Chondrocyte (in vitro differentiated cells): ENCODE measurements at regions not wholly inside any gene's neighbourhood (a gene's known extent, or its start where the extent isn't known, plus 50 kb on each side); places are given as distances from the start of the nearest gene placed in this dataset.

Experiments used
- DNase-seq: peaks from one replicate; pipeline ENCODE4 v3.0.0; 2021; ENCODE audit warnings: mixed read lengths, low spot score
- H3K27ac Mint-ChIP-seq: one replicate; pipeline ENCODE4 v1.8.0; 2021; ENCODE audit warnings: mild to moderate bottlenecking, moderate library complexity, mixed read lengths; ENCODE audit not compliant: unreplicated experiment
- H3K27me3 Mint-ChIP-seq: 2 replicates; pipeline ENCODE4 v1.8.0; 2021; ENCODE audit warnings: low read depth, mixed read lengths
- H3K36me3 Mint-ChIP-seq: 2 replicates; pipeline ENCODE4 v1.8.0; 2021; ENCODE audit warnings: low read depth, mixed read lengths
- H3K4me1 Mint-ChIP-seq: 2 replicates; pipeline ENCODE4 v1.8.0; 2021; ENCODE audit warnings: low read depth, mild to moderate bottlenecking, mixed read lengths
- H3K4me3 Mint-ChIP-seq: one replicate; pipeline ENCODE4 v1.8.0; 2021; ENCODE audit warnings: mild to moderate bottlenecking, moderate library complexity, mixed read lengths; ENCODE audit not compliant: unreplicated experiment
- H3K9me3 Mint-ChIP-seq: 2 replicates; pipeline ENCODE4 v1.8.0; 2021; ENCODE audit warnings: low read depth, mixed read lengths
- CTCF ChIP-seq: fragments of 200-600 bp; sonication (generic); IDR thresholded peaks from 2 replicates; pipeline ENCODE4 v1.5.0; 2021; ENCODE audit warnings: antibody characterized with exemption, mild to moderate bottlenecking, moderate library complexity

- peaks cover 3% of the 10 kb centered on the region for H3K9me3 Mint-ChIP-seq
- no peak overlapping the region for H3K27ac Mint-ChIP-seq
- no peak for TF ChIP-seq CTCF
- no peaks in the 10 kb centered on the region for H3K27me3 Mint-ChIP-seq
- H3K36me3 Mint-ChIP-seq: peaks cover 3% of the 10 kb centered on the region
- no peak for DNase-seq
- H3K4me1 Mint-ChIP-seq: peaks cover 33% of the 10 kb centered on the region
- no peak overlapping the region for H3K4me3 Mint-ChIP-seq
Observed at GRCh38 chr3:57004229-57004628, 56.2 kb upstream of the SPATA12 start.

GRCh38 chr3:57003676-57004075, 56.8 kb upstream of the SPATA12 start:
- H3K4me3 Mint-ChIP-seq: no peak overlapping the region
- no peak overlapping the region for H3K27ac Mint-ChIP-seq
- H3K9me3 Mint-ChIP-seq: peaks cover 3% of the 10 kb centered on the region
- peaks cover 29% of the 10 kb centered on the region for H3K4me1 Mint-ChIP-seq
- no peak for DNase-seq
- TF ChIP-seq CTCF: no peak
- H3K27me3 Mint-ChIP-seq: no peaks in the 10 kb centered on the region
- H3K36me3 Mint-ChIP-seq: peaks cover 3% of the 10 kb centered on the region

- Mint-ChIP-seq H3K27ac (no peak overlapping the region), H3K4me3 (no peak overlapping the region), H3K9me3 (peaks cover 3% of the 10 kb centered on the region), H3K27me3 (no peaks in the 10 kb centered on the region), H3K36me3 (peaks cover 4% of the 10 kb centered on the region), H3K4me1 (peaks cover 18% of the 10 kb centered on the region)
- no peak for TF ChIP-seq CTCF
- no peak for DNase-seq
Observed at GRCh38 chr3:57001356-57001755, 59.1 kb upstream of the SPATA12 start.

GRCh38 chr3:57000012-57000411, 60.5 kb upstream of the SPATA12 start:
- H3K36me3 Mint-ChIP-seq: peaks cover 4% of the 10 kb centered on the region
- H3K9me3 Mint-ChIP-seq: peaks cover 3% of the 10 kb centered on the region
- H3K27me3 Mint-ChIP-seq: no peaks in the 10 kb centered on the region
- H3K4me3 Mint-ChIP-seq: no peak overlapping the region
- no peak for TF ChIP-seq CTCF
- peaks cover 18% of the 10 kb centered on the region for H3K4me1 Mint-ChIP-seq
- no peak overlapping the region for H3K27ac Mint-ChIP-seq
- DNase-seq: no peak

GRCh38 chr3:56999547-56999946, 60.9 kb upstream of the SPATA12 start:
- no peak for DNase-seq
- no peak overlapping the region for H3K4me3 Mint-ChIP-seq
- H3K4me1 Mint-ChIP-seq: peaks cover 18% of the 10 kb centered on the region
- peaks cover 3% of the 10 kb centered on the region for H3K9me3 Mint-ChIP-seq
- H3K27me3 Mint-ChIP-seq: no peaks in the 10 kb centered on the region
- H3K36me3 Mint-ChIP-seq: peaks cover 4% of the 10 kb centered on the region
- no peak overlapping the region for H3K27ac Mint-ChIP-seq
- no peak for TF ChIP-seq CTCF
